HEK293 (cell line): ENCODE measurements at regions not wholly inside any gene's neighbourhood (a gene's known extent, or its start where the extent isn't known, plus 50 kb on each side); places are given as distances from the start of the nearest gene placed in this dataset.

Experiments used
- CTCF ChIP-seq: fragments of 450-650 bp; formaldehyde crosslinking; IDR thresholded peaks from 2 replicates; pipeline ENCODE4 v1.5.1; 2016; ENCODE audit warnings: missing biosample characterization, missing genetic modification characterization
- REST ChIP-seq: fragments of 450-650 bp; formaldehyde crosslinking; IDR thresholded peaks from 2 replicates; pipeline ENCODE4 v1.5.1; 2016; ENCODE audit warnings: missing biosample characterization, missing genetic modification characterization
- ZBTB26 ChIP-seq: fragments of 450-650 bp; formaldehyde crosslinking; optimal IDR thresholded peaks from 2 replicates; pipeline ENCODE3; 2016; ENCODE audit warnings: missing biosample characterization, mild to moderate bottlenecking, missing genetic modification characterization
- ZNF221 ChIP-seq: fragments of 450-650 bp; formaldehyde crosslinking; IDR thresholded peaks from 2 replicates; pipeline ENCODE4 v1.5.1; 2017; ENCODE audit warnings: missing biosample characterization, missing genetic modification characterization, borderline replicate concordance
- ZNF280C ChIP-seq: fragments of 450-650 bp; formaldehyde crosslinking; IDR thresholded peaks from 2 replicates; pipeline ENCODE4 v1.5.1; 2016; ENCODE audit warnings: missing biosample characterization, missing genetic modification characterization
- ZNF366 ChIP-seq: fragments of 450-650 bp; formaldehyde crosslinking; conservative IDR thresholded peaks from 2 replicates; pipeline ENCODE4 v1.5.1; 2016; ENCODE audit warnings: missing biosample characterization, missing genetic modification characterization
- ZNF610 ChIP-seq: fragments of 450-650 bp; formaldehyde crosslinking; IDR thresholded peaks from 2 replicates; pipeline ENCODE4 v1.5.1; 2016; ENCODE audit warnings: missing biosample characterization, missing genetic modification characterization, borderline replicate concordance
- ZNF624 ChIP-seq: fragments of 450-650 bp; formaldehyde crosslinking; IDR thresholded peaks from 2 replicates; pipeline ENCODE4 v1.5.1; 2017; ENCODE audit warnings: missing biosample characterization, missing genetic modification characterization

GRCh38 chr14:22304326-22304725 is 284.7 kb downstream of the DAD1 start:
- TF ChIP-seq ZNF221 (tag by site-specific recombination) = no peak
- no peak for TF ChIP-seq REST
- no peak for TF ChIP-seq ZNF624 (tag by site-specific recombination)
- no peak for TF ChIP-seq ZNF366
- TF ChIP-seq CTCF (tag by site-specific recombination) = no peak
- TF ChIP-seq ZNF280C (tag by site-specific recombination) = no peak
- TF ChIP-seq ZNF610 (tag by site-specific recombination) = no peak
- no peak for TF ChIP-seq ZBTB26 (tag by site-specific recombination)
